CD4-positive, alpha-beta T cell treated with Interleukin-21 for 1 hour (primary cell): ENCODE measurements at regions not wholly inside any gene's neighbourhood (a gene's known extent, or its start where the extent isn't known, plus 50 kb on each side); places are given as distances from the start of the nearest gene placed in this dataset.
"Not testable (repeated sequence)": the region's sequence is repeated elsewhere in the genome, so short reads cannot be mapped to it uniquely, and the experiment has no call there.

Experiments used
- DNase-seq: peaks from one replicate; pipeline ENCODE4 v3.0.0-alpha.2; 2020

DNA sequence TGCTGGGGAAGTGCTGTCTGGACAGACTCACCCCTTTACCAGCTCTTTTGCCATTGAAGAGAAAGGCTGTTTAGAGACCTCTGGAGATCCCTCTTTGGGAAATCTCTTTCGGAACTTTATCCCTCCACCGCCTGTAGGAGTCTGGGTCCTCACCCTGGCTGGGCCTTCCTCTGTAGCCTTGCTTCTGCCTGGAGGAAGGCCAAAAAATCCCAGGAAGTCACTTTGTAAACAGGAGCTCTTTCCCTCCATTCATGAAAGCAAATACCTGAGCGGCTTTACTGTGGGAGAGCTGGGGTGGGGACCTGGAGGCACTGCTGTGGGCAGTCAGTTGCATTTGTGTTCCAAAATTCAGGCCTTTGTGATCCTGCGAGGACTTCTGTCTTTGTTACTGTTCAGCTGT is 126.2 kb downstream of the KLF6 start:
- DNase-seq = no peak

DNA sequence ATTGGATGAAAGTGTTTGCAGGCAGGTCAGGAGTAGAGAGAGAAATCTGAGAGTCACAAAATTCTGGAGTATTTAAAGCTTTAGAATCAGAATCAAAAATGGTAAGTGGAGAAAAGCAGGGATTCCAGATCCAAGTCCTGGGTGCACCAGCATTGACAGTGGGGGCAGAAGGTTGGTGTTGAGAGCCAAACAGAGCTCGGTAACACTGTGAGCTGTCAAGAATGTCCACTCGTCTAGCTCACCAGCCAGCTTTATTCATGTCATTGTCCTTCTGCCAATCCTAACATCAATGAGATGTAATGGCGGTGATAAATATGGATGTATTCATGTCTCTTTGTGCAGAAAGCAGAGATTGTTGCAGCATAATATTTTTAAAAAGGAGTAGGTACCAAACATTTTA is 128.8 kb downstream of the KLF6 start:
- no peak for DNase-seq

DNA sequence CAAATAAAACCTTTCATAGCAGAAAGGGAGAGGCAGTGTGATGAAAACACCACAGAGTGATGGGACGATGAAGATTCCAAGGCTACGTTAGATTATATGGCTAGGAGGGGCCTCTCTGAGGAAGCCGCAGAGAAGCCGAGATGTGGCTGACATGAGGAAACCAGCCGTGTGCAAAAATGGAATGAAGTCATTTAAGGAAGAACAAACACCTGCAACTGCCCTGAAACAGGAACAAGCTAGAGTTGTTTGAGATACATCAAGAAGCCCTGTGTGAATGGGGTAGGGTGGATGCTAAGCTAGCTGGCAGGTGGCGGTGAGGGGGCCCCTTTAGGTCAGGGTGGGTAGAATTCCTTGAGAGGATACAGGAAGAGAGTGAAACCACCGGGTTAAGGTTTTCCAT is 129.5 kb downstream of the KLF6 start:
- DNase-seq = no peak

DNA sequence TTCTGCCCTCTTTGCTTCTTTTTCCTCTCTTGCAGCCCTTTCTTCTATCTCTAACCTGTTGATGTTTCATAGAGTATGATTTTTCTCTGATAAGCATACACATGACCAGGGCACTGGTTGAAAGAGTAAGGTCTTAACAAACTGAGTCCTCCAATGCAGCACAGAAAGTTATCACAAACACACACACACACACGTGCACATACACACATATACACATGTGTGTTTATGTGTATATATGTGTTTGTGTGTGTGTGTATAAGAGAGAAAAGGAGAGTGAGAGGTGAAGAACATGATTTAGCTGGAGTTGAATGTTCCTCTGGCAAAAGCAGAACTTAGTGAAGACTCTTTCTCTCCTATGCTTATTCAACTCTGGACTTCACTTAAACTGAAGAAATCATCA is 130.0 kb downstream of the KLF6 start:
- no peak for DNase-seq

DNA sequence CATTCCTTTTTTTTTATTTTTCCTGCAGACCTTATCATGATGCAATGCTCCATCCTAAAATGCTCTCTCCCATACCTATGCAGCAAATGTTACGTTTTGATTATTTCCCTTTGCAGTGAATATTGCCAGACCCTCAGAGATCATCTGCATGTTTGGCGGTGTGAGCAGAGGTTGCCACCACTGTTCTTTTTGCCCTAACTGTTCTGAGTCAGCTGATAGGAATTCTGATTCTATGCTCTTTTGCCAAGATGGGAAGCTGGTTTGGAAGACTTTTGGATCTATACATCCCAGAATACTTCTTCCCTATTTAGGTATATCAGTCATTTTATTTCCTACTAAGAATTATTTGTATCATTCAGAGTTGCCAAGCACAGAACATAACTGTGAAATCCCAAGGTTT is 130.5 kb downstream of the KLF6 start:
- no peak for DNase-seq

DNA sequence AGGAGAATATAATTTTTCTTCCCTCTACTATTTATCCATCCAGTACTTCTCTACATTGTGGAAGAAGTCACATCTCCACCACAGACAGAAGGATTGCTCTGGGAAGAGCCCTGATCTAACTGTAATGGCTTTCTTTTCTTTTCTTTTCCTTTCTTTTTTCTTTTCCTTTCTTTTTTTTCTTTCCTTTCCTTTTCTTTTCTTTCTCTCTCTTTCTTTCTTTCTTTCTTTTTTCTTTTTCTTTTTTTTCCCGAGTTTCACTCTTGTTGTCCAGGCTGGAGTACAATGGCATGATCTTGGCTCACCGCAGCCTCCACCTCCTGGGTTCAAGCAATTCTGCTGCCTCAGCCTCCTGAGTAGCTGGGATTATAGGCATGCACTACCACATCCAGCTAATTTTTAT is 131.7 kb downstream of the KLF6 start:
- DNase-seq = not testable (repeated sequence)

DNA sequence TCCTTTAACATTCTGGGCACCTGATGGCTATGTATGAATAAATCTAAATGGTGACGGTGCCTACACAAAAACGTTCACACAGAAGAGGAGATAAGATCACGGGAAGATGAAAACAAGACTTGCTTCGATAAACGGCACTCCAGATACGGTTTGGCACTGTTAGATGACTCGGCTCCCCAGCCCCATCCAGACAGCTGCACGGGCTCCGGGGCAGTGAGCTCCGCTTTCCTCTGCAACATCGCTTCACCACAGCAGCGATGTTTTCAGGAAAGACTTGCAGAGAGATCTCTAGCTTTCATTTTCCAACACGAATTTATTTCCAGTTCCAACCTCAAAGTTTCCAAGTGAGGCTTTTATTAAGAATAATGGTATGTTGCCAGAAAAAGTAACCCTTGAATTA is 132.1 kb downstream of the KLF6 start:
- no peak for DNase-seq

DNA sequence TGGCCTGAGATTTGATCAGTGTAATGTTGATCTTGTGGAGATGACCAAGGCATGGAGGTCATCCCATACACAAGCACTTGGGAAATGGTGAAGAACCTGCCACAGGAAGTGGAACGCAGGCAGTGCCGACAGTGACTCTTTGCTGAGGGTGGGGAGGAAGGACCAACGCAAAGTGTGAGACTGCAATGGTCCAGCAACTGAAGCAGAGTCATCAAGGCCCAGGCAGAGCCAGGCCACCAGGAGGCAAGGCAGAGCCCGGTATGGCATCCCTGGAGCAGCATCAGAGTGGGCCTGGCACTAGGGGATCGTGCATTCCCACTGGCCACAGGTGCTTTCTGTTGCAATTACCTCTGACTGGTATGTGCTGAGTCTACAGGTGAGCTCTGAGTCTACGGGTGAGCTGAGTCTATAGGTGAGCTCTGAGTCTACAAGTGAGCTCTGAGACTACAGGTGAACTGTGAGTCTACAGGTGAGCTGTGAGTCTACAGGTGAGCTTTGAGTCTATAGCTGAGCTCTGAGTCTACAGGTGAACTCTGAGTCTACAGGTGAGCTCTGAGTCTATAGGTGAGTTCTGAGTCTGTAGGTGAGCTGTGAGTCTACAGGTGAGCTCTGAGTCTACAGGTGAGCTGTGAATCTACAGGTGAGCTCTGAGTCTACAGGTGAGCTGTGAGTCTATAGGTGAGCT is 132.9 kb downstream of the KLF6 start:
- no peak for DNase-seq

DNA sequence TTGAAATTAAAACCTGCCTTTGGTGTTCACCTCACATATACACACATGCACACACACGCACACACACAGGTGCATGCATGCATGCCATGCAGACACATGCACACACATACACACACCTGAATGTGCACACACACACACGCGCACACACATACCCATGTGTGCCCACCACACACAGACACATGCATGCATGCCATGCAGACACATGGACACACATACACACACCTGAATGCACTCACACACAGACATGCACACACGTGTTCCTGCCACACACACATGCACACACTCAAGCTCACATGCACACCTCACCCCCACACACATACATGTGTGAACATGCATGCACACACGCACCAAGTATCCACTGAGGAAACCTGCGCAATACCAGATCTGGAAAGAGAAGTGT is 136.4 kb downstream of the KLF6 start:
- no peak for DNase-seq

DNA sequence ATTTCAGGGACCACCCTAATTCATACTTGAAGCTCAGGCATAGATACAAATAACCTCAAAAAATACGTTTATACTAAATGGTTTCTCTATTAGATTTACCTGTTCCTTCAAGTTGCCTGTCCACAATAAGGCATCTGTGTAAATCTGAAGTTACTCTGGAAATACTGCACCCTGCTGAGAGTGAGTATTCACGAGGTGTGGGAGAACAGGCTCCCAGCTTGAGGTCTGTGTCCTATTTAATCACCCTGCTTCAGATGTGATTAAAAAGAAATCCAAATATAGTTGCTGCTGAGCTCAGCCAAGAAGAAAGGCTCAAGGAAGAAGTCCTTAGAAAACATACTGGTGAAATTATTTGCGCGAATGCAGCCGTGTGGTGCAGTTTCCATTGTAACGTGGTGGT is 136.8 kb downstream of the KLF6 start:
- DNase-seq = no peak

DNA sequence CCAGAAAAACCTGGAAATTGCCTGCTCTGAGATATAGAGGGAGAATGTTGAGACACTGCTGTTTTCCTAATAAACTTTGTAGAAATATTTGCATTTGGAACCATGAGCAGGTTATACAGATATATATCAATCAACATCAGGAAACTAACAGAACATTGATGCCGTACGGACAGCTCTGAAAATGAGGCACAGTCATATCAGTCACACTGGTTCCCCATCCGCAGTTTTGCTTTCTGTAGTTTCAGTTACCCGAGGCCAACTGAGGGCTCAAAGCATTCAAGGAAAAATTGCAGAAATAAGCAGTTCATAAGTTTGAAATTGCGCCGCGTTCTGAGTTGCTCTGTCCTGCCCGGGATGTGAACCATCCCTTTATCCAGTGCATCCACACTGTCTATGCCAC is 137.9 kb downstream of the KLF6 start:
- no peak for DNase-seq

DNA sequence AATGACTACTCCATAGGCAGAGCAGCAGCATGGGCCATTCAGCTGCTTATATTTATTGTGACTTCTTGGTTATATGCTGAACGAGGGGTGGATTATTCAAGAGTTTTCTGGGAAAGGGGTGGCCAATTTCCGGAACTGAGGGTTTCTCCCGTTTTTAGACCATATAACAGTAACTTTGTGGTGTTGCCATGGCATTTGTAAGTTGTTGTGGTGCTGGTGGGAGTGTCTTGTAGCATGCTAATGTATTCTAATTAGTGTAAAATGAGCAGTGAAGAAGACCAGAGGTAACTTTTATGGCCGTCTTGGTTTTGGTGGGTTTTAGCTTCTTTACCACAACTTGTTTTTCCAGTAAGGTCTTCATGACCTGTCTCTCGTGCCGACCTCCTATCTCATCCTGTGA is 139.6 kb downstream of the KLF6 start:
- DNase-seq = no peak

DNA sequence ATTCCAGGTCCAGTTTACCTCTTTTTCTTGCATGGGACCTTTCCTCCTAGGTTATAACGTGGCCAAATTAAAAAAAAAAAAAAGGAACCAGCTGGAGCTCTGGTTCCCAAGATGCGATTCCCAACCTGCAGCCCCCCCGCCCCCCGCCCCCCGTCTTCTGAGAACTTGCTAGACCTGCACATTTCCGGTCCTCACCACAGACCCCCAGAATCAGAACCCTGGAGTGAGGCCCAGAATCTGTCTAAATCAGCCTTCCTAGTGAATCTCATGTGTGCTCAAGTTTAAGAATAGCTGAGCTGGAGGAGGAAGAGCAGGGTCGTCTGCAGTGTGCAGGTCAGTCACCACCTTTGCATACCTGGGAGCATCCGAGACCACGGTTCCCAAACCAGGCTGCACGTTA is 144.2 kb downstream of the KLF6 start:
- no peak for DNase-seq

DNA sequence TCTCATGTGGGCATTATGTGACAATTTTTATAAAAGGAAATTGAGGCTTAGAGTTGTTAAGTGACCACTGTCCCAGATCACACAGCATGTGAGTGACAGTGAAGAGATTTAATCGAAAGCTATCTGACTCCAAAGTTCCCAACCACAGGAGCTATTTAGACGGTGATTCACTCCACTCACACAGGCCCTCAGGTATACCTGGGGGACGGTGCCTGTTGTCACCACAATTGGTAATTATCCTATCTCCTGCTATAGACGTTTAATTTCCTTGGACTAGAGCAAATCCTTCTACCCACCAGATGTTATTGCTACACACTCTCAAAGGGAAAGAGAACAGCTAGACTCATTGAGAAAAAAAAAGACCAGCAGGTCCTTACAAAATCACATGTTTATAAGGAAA is 145.5 kb downstream of the KLF6 start:
- no peak for DNase-seq

DNA sequence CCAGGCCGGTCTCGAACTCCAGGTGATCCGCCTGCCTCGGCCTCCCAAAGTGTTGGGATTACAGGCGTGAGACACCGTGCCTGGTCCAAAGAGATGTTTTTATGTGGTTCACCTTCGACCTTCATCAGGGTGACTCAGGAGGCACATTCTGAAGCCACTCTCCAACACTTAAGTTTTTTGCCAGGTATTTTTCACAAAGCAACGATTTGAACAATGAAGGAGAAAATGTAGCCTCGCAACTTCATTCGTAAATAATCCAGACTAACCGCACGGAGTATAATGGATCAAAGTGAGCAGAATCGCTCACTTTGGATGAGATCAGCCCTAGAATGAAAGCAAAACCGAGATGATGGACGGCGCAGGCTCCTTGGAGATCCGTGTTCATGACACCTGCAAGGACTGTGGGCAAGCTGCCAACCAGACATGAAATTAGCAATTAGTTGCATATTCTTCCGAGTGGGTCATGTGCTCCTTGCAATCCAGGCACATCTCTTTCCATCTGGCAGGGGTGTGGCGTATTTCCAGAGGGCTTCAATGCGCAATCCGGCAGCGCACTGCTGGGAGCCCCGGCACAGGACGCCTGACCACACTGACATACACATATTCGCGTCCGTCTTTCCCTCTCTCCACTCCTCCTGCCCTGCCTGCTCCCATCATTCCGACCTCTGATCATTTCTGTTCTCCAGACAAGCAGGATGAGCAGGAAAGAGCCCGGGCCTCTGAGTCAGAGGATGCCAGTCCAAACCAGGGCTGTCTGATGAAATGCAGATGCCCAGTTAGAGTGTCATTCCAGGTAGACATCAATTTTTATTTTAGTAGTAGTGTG is 148.4 kb downstream of the KLF6 start:
- DNase-seq = no peak

DNA sequence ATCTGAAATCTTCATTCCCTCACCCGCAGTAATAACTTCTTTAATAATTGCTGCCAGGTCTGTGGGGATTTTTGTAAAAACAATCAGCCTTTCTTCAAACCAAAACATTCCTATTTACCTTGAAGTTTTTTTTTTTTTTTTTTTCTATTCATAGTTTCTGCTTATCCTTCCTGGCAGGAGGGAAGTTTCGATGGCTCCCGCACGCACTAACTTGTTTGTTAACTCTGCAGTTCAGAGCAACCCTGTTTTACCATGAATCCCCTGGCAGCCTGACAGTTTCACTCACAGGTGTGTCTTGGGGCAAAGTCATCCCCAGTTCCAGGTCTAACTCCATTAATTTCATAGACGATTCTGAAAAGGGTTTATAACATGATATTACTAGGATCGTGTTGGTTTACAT is 149.3 kb downstream of the KLF6 start:
- DNase-seq = no peak

DNA sequence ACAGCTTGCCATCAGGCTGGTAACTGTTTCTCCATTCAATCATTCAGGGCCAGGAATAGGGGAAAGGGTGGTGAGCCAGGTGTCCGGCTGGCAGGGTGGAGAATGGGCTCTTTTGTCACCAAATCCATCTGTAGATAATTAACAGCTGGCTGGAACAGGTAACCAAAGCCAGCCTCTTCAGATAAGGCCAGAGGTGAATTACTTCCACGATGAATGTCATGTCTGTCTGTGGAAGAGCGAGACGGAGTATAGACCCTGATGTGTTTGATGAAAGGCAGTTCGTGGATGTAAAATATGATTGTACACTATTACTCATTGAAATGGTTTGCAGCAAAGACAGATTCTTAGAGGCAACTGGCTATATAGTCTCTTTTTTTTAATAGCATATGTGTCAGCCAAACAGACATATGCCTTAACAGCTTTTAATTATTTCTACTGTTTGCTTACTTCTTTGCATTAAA is 149.8 kb downstream of the KLF6 start:
- DNase-seq = no peak

DNA sequence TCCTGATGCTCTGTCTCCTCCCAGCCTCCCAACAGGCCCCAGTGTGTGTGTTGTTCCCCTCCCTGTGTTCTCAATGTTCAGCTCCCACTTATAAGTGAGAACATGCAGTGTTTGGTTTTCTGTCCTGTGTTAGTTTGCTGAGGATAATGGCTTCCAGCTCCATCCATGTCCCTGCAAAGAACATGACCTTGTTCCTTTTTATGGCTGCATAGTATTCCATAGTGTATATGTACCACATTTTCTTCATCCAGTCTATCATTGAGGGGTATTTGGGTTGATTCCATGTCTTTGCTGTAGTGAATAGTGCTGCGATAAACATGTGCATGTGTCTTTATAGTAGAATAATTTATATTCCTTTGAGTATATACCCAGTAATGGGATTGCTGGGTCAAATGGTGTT is 150.4 kb downstream of the KLF6 start:
- DNase-seq = not testable (repeated sequence)

DNA sequence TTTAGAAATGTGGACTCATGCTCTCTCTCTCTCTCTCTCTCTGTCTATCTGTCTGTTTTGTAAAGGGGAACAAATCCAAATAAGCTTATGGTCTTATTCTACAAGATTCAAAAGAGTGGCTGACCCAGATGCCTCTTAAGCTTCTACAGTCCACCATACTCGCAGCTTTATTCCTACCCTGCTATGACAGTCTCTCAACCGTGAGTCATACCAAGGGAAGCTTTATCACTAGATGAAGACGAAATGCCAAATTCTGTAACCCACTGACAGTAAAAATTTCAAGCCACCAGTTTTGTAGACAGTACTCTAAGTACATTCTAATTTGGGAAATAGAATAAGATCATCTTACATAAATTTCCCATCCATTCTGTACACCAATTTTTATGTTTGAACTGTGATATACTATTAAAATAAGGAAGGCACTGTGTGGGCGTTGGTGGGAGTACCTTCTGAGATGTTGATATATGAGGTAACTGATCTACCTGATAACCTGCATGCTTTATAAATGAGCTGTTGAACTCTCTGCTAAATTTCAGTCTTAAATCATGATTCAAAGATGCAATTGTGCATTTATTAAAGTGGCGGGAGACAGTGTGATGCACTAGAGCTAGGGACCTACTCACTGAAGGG is 153.2 kb downstream of the KLF6 start:
- no peak for DNase-seq

DNA sequence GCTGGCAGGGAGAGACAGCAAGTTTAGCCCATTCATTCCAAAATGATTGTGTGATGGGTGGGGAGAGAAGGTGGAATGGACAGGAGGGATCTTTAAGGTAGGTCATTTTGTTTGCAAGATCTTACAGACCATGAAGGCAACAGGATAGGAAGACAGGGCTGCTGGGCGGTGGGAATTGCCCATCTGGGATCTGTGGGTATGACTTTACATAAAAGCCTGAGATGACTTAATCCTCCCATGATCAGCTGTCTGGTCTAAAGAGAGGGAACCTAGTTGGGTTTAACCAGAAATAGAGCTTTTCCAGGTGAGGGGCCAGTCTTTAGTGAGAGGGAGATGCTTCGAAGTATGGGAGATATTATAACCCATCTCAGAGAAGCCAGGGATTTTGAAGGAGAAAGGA is 153.7 kb downstream of the KLF6 start:
- DNase-seq = no peak

DNA sequence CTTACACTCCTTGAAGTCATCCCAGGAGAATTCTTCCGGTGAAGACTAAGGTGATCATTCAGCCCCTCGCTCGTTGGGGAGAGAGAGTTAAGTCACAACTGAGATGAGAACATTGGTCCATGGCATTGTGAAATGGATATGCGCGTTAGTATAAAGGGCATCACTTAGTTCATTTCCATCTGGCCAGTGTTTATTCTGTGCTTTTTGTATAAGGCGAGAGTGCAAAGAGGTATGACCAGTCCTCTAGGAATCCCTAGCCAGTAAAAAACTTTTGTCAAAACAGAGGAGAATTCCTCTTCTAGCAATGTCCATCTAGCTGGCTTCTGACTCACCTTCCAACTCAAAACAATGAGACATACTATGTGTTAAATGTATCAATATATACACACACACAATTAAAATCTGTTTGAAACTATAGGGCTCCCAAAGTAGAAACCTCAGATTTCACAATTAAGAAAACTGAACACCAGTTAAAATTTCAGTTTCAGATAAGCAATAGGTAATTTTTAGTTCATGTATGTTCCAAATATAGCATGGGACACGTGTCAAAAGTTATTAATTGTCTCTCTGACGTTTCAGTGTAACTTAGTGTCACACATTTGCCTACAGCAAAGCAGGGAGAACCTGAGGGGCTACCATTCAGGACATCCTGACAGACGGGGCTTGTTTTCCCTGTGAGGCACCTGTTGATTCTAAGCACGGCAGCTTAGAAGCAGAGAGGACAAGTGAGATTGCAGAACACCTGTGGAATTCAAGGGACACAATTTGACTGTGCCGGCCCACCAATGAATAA is 158.9 kb downstream of the KLF6 start:
- no peak for DNase-seq

DNA sequence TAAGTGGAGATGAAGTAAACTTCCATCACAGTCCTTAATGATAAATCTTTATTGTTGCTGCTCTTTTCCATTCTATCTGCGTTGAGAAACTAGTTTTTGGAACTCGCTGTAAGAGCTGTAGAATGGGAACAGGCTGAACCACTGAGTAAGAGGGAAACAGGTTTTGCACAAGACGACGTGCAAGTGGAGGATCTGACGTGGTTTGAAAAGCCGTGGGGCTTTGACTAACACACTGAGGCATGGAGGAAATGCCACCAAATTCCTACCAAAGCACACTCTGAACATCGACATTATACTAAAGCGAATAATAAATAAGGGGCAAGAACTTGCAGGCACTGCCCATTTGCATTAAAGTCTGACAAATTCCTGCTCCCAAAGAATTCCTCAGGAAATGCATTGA is 160.6 kb downstream of the KLF6 start:
- DNase-seq = no peak

DNA sequence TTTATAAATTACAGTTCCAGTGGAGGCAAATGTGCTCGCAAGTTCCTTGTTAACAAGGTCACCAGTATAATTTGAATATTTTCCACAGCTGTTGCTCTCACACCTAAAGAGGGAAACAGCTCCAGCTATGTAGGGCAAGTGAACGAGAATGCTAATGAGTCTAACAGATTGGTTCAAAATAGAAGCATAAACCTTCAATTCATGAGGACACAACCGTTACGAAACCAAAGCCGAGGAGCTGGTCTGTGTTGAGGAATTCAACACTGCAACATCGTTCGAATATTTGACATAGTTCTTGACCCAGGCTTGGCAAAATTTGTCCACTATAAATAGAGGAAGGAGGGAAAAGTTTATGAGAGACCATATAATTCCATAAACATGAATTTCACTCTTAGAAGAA is 161.3 kb downstream of the KLF6 start:
- no peak for DNase-seq
